22Rv1 (cell line): ENCODE measurements at regions not wholly inside any gene's neighbourhood (a gene's known extent, or its start where the extent isn't known, plus 50 kb on each side); places are given as distances from the start of the nearest gene placed in this dataset.

ENCODE experiments used
- H3K27ac ChIP-seq: fragments of 450-650 bp; 2 replicates; pipeline ENCODE4 v1.5.1; 2017
- CTCF ChIP-seq: fragments of 450-650 bp; IDR thresholded peaks from 2 replicates; pipeline ENCODE4 v1.5.1; 2017; ENCODE audit warnings: mild to moderate bottlenecking
- ZFX ChIP-seq: fragments of 450-650 bp; IDR thresholded peaks from 2 replicates; pipeline ENCODE4 v1.6.1; 2017; ENCODE audit warnings: antibody characterized with exemption, borderline replicate concordance

GRCh38 chr21:27122686-27123085, 155.8 kb upstream of the ADAMTS5 start:
- no peak overlapping the region for H3K27ac ChIP-seq
- TF ChIP-seq CTCF (no peak), ZFX (no peak)

- H3K27ac ChIP-seq: no peak overlapping the region
- TF ChIP-seq ZFX: no peak
- no peak for TF ChIP-seq CTCF
Measured at GRCh38 chr21:27114111-27114510, 147.2 kb upstream of the ADAMTS5 start.

GRCh38 chr21:27112186-27112585, 145.3 kb upstream of the ADAMTS5 start:
- TF ChIP-seq ZFX (no peak), CTCF (no peak)
- H3K27ac ChIP-seq: no peak overlapping the region

- no peak for TF ChIP-seq ZFX
- no peak for TF ChIP-seq CTCF
- H3K27ac ChIP-seq: no peak overlapping the region
Measured at GRCh38 chr21:27110956-27111355, 144.1 kb upstream of the ADAMTS5 start.

- TF ChIP-seq ZFX: no peak
- no peak for TF ChIP-seq CTCF
- no peak overlapping the region for H3K27ac ChIP-seq
Measured at GRCh38 chr21:27108701-27109100, 141.8 kb upstream of the ADAMTS5 start.

- TF ChIP-seq CTCF: no peak
- no peak for TF ChIP-seq ZFX
- no peak overlapping the region for H3K27ac ChIP-seq
Measured at GRCh38 chr21:27108228-27108627, 141.3 kb upstream of the ADAMTS5 start.

GRCh38 chr21:27104846-27105431, 138.1 kb upstream of the ADAMTS5 start:
- H3K27ac ChIP-seq: no peak overlapping the region
- TF ChIP-seq CTCF: no peak
- TF ChIP-seq ZFX: no peak
